ENCODE measurements at regions not wholly inside any gene's neighbourhood (a gene's known extent, or its start where the extent isn't known, plus 50 kb on each side); places are given as distances from the start of the nearest gene placed in this dataset.

GRCh38 chr14:101098641-101099040, 195.1 kb upstream of the RTL1 start:
- Histone ChIP-seq H2AK5ac (ENCODE audit: low read depth, low read length) (no peak overlapping the region), H4K20me1 (ENCODE audit: insufficient read depth, low read length) (no peaks in the 10 kb centered on the region), H4K8ac (ENCODE audit: low read depth in 2 of 2, low read length in 2 of 2) (no peak overlapping the region), H2BK5ac (ENCODE audit: low read depth, low read length, poor library complexity, severe bottlenecking) (no peak overlapping the region), H3K56ac (ENCODE audit: extremely low read depth, insufficient read depth, low read length) (no peak overlapping the region), H4K91ac (ENCODE audit: insufficient read depth, low read depth, low read length) (no peak overlapping the region), H3K14ac (replicated peaks; ENCODE audit: low read depth, low read length) (no peak overlapping the region), H2BK20ac (ENCODE audit: low read depth, low read length) (no peak overlapping the region), H3K9ac (ENCODE audit: low read depth, low read length) (no peak overlapping the region), H4K5ac (ENCODE audit: low read depth, low read length) (no peak overlapping the region), H3K4me1 (ENCODE audit: control insufficient read depth, insufficient read depth, low read length) (no peaks in the 10 kb centered on the region), H3K27ac (ENCODE audit: insufficient read depth, low read length) (no peak overlapping the region), H2BK120ac (ENCODE audit: low read depth, low read length) (no peak overlapping the region), H3K18ac (ENCODE audit: low read depth, low read length) (no peak overlapping the region), H2BK15ac (ENCODE audit: low read depth, low read length) (no peak overlapping the region), H3K4me2 (ENCODE audit: low read depth, low read length) (no peak overlapping the region), H3K36me3 (ENCODE audit: control insufficient read depth, insufficient read depth, low read length) (no peaks in the 10 kb centered on the region), H3K23ac (ENCODE audit: low read depth, low read length) (no peak overlapping the region), H3K27me3 (ENCODE audit: control insufficient read depth, insufficient read depth, low read length) (peaks cover 15% of the 10 kb centered on the region), H3K79me1 (ENCODE audit: low read depth in 1 of 2, low read length in 2 of 2) (no peaks in the 10 kb centered on the region), H3K4ac (ENCODE audit: low read depth, low read length) (no peak overlapping the region), H2AK9ac (replicated peaks; ENCODE audit: low read depth, low read length, poor library complexity) (no peak overlapping the region), H2AFZ (replicated peaks; ENCODE audit: low read length, poor library complexity) (no peak overlapping the region), H3K9me3 (ENCODE audit: control insufficient read depth, insufficient read depth, low read length) (peaks cover 6% of the 10 kb centered on the region), H3K9me1 (ENCODE audit: insufficient read depth, low read length) (no peaks in the 10 kb centered on the region), H3K4me3 (ENCODE audit: insufficient read depth, low read depth, low read length) (no peak overlapping the region)
- BruUV-seq (replicated peaks), result no TSS peak
- dilution Hi-C loops (cut with HindIII; ENCODE audit: low sequenced_read_pairs, unreplicated experiment), result no loop called here
- no peak for TF ChIP-seq RCOR1 (IDR thresholded peaks at IDR 0.05; ENCODE audit: insufficient replicate concordance, low read length)
- TF ChIP-seq BHLHE40 (IDR thresholded peaks at IDR 0.05; ENCODE audit: low read depth, low read length), result no peak
- no peak for TF ChIP-seq RFX5 (IDR thresholded peaks at IDR 0.05; ENCODE audit: low read depth, low read length)
- TF ChIP-seq, protein P1, sequence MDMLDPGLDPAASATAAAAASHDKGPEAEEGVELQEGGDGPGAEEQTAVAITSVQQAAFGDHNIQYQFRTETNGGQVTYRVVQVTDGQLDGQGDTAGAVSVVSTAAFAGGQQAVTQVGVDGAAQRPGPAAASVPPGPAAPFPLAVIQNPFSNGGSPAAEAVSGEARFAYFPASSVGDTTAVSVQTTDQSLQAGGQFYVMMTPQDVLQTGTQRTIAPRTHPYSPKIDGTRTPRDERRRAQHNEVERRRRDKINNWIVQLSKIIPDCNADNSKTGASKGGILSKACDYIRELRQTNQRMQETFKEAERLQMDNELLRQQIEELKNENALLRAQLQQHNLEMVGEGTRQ (IDR thresholded peaks at IDR 0.05; ENCODE audit: low read depth, low read length), result no peak
- TF ChIP-seq FOS (IDR thresholded peaks at IDR 0.05; ENCODE audit: low read depth, low read length), result no peak
- no peak for TF ChIP-seq CEBPB (IDR thresholded peaks at IDR 0.05; ENCODE audit: low read depth, low read length)
- TF ChIP-seq CHD1 (IDR thresholded peaks at IDR 0.05; ENCODE audit: low read depth, low read length), result no peak
- TF ChIP-seq, protein P2, sequence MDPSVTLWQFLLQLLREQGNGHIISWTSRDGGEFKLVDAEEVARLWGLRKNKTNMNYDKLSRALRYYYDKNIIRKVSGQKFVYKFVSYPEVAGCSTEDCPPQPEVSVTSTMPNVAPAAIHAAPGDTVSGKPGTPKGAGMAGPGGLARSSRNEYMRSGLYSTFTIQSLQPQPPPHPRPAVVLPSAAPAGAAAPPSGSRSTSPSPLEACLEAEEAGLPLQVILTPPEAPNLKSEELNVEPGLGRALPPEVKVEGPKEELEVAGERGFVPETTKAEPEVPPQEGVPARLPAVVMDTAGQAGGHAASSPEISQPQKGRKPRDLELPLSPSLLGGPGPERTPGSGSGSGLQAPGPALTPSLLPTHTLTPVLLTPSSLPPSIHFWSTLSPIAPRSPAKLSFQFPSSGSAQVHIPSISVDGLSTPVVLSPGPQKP (IDR thresholded peaks at IDR 0.05; ENCODE audit: borderline replicate concordance, low read depth, low read length), result no peak
- no peak for TF ChIP-seq MXI1 (IDR thresholded peaks at IDR 0.05; ENCODE audit: borderline replicate concordance, low read depth, low read length)
- TF ChIP-seq SMC3 (IDR thresholded peaks at IDR 0.05; ENCODE audit: low read depth, low read length), result no peak
- no peak for TF ChIP-seq NFE2L2 (IDR thresholded peaks at IDR 0.05; ENCODE audit: low read depth, low read length)
- no peak for TF ChIP-seq POLR2A (IDR thresholded peaks at IDR 0.05; ENCODE audit: low read depth, low read length)
- no peak for TF ChIP-seq MAZ (IDR thresholded peaks at IDR 0.05; ENCODE audit: borderline replicate concordance, low read depth, low read length)
- no peak for TF ChIP-seq CTCF (conservative IDR thresholded peaks at IDR 0.05; ENCODE audit: low read depth, low read length)
- TF ChIP-seq MAFK (IDR thresholded peaks at IDR 0.05; ENCODE audit: low read depth, low read length), result no peak
- no peak for TF ChIP-seq RAD21 (IDR thresholded peaks at IDR 0.05; ENCODE audit: low read length)
- ATAC-seq (ENCODE audit: low read depth) (no peak), DNase-seq (no peak)
- in situ Hi-C loops (cut with MboI; ENCODE audit: low sequenced_read_pairs), result no loop called here
- intact Hi-C loops (cut with micrococcal nuclease), result no loop called here
- WGBS, 2 experiments (ENCODE audit: extremely low coverage in 2 of 2, insufficient read length in 1 of 2), result no CpG with 5 or more reads among the region's 2 CpGs
- ChIA-PET CTCF (no interaction called here), POLR2A (ENCODE audit: unreplicated experiment) (no interaction called here)
